CD4-positive, alpha-beta T cell (primary cell): ENCODE measurements at regions not wholly inside any gene's neighbourhood (a gene's known extent, or its start where the extent isn't known, plus 50 kb on each side); places are given as distances from the start of the nearest gene placed in this dataset.

Source experiments
- ATAC-seq: fragments of 200-7000 bp; cut with Tn5 transposase; one replicate; pipeline ENCODE4 v1.10.0; 2022; ENCODE audit warnings: mild to moderate bottlenecking; ENCODE audit not compliant: poor library complexity
- CTCF ChIA-PET: fragments of 350-600 bp; sonication (Branson Sonifier 250); formaldehyde crosslinking; loops from one replicate; lab custom pipeline; 2021; ENCODE audit warnings: antibody characterized with exemption, inconsistent platforms; lab: Charles Lee
- POLR2A ChIA-PET: fragments of 350-600 bp; sonication (Branson Sonifier 250); formaldehyde crosslinking; loops from one replicate; lab custom pipeline; 2021; ENCODE audit warnings: antibody characterized with exemption, inconsistent platforms; lab: Charles Lee
- DNase-seq, 14 experiments: peaks; one replicate each; pipeline ENCODE4 v3.0.0-alpha.2; 2013 to 2020; ENCODE audit warnings: mixed read lengths in 2 of 14
- H3K27ac ChIP-seq, 2 donors: one replicate each; pipeline versions ENCODE4 v1.5.1 to v1.7.0; 2013; ENCODE audit warnings: low read length in 2 of 2, low read depth in 1 of 2, mild to moderate bottlenecking in 1 of 2
- H3K27me3 ChIP-seq, 2 experiments: 1 replicate in 1 of 2; 2 replicates in 1 of 2; pipeline versions ENCODE4 v1.6.1 to v1.7.0; 2013; ENCODE audit warnings: low read length in 2 of 2, control low read depth in 1 of 2, mild to moderate bottlenecking in 1 of 2, moderate library complexity in 1 of 2; ENCODE audit not compliant: insufficient read depth in 2 of 2, control insufficient read depth in 1 of 2
- H3K36me3 ChIP-seq: one replicate; pipeline ENCODE4 v1.6.1; 2013; ENCODE audit warnings: low read length, control low read depth; ENCODE audit not compliant: insufficient read depth
- H3K4me1 ChIP-seq: one replicate; pipeline ENCODE4 v1.6.1; 2013; ENCODE audit warnings: low read length, control low read depth; ENCODE audit not compliant: insufficient read depth
- H3K4me3 ChIP-seq: one replicate; pipeline ENCODE4 v1.5.1; 2013; ENCODE audit warnings: mild to moderate bottlenecking, low read length, moderate library complexity
- H3K9me3 ChIP-seq, 2 experiments: 1 replicate in 1 of 2; 2 replicates in 1 of 2; pipeline versions ENCODE4 v1.6.1 to v1.7.0; 2013; ENCODE audit warnings: low read length in 2 of 2, mild to moderate bottlenecking in 2 of 2, control low read depth in 1 of 2, moderate library complexity in 1 of 2; ENCODE audit not compliant: control insufficient read depth in 1 of 2, insufficient read depth in 1 of 2
- H3K27ac Mint-ChIP-seq: one replicate; pipeline ENCODE4 v1.8.0; 2020; ENCODE audit warnings: mixed read lengths
- H3K27me3 Mint-ChIP-seq: one replicate; pipeline ENCODE4 v1.8.0; 2021; ENCODE audit warnings: mixed read lengths
- H3K36me3 Mint-ChIP-seq: one replicate; pipeline ENCODE4 v1.8.0; 2021; ENCODE audit warnings: low read depth, mixed read lengths
- H3K4me1 Mint-ChIP-seq: one replicate; pipeline ENCODE4 v1.8.0; 2021; ENCODE audit warnings: low read depth, mixed read lengths
- H3K4me3 Mint-ChIP-seq: one replicate; pipeline ENCODE4 v1.8.0; 2020; ENCODE audit warnings: mild to moderate bottlenecking, mixed read lengths
- H3K9me3 Mint-ChIP-seq: one replicate; pipeline ENCODE4 v1.8.0; 2020; ENCODE audit warnings: mixed read lengths
- CTCF ChIP-seq: fragments of 200-600 bp; IDR thresholded peaks from one replicate; pipeline ENCODE4 v1.8.0; 2022; ENCODE audit warnings: antibody characterized with exemption, mild to moderate bottlenecking
- intact Hi-C, 2 experiments: fragments of 100-400 bp; cut with DNase I in 1 of 2; cut with micrococcal nuclease in 1 of 2; formaldehyde crosslinking; loops; one replicate each; pipeline versions ENCODE4 v1.15.1 to v1.9.0; 2023 to 2025; cut with DNase I, micrococcal nuclease

GRCh38 chr6:62367601-62368000 lies 81.6 kb upstream of the KHDRBS2 start:
- ChIA-PET POLR2A (no interaction called here), CTCF (no interaction called here)
- peaks cover 0 to 3% of the 10 kb centered on the region in 2 experiments for H3K9me3 ChIP-seq
- Mint-ChIP-seq H3K27ac (no peak overlapping the region), H3K27me3 (no peaks in the 10 kb centered on the region), H3K4me3 (no peak overlapping the region), H3K9me3 (peaks cover 6% of the 10 kb centered on the region), H3K36me3 (no peaks in the 10 kb centered on the region), H3K4me1 (no peaks in the 10 kb centered on the region)
- TF ChIP-seq CTCF = no peak
- no peaks in the 10 kb centered on the region for H3K4me1 ChIP-seq
- no peak overlapping the region for H3K4me3 ChIP-seq
- H3K27me3 ChIP-seq = no peaks in the 10 kb centered on the region
- H3K36me3 ChIP-seq = no peaks in the 10 kb centered on the region
- ATAC-seq (no peak), DNase-seq (no peak)
- no peak overlapping the region for H3K27ac ChIP-seq
- intact Hi-C loops = no loop called here

GRCh38 chr6:62362097-62362496 lies 76.1 kb upstream of the KHDRBS2 start:
- ATAC-seq = no peak
- POLR2A ChIA-PET = no interaction called here

GRCh38 chr6:62357835-62358234 lies 71.8 kb upstream of the KHDRBS2 start:
- no peaks in the 10 kb centered on the region for H3K4me1 ChIP-seq
- no peak overlapping the region for H3K4me3 Mint-ChIP-seq
- H3K9me3 Mint-ChIP-seq = peaks cover 2% of the 10 kb centered on the region
- TF ChIP-seq CTCF = no peak
- no peaks in the 10 kb centered on the region for H3K27me3 ChIP-seq
- no peak overlapping the region for H3K27ac ChIP-seq
- POLR2A ChIA-PET = no interaction called here
- DNase-seq (no peak), ATAC-seq (no peak)
- no peaks in the 10 kb centered on the region for H3K9me3 ChIP-seq
- CTCF ChIA-PET = no interaction called here
- H3K4me3 ChIP-seq = no peak overlapping the region
- H3K36me3 Mint-ChIP-seq = no peaks in the 10 kb centered on the region
- no peaks in the 10 kb centered on the region for H3K4me1 Mint-ChIP-seq
- no peak overlapping the region for H3K27ac Mint-ChIP-seq
- no peaks in the 10 kb centered on the region for H3K36me3 ChIP-seq
- no peaks in the 10 kb centered on the region for H3K27me3 Mint-ChIP-seq
- intact Hi-C loops = no loop called here

More at GRCh38 chr6:62362097-62362496, 76.1 kb upstream of the KHDRBS2 start:
- no peak overlapping the region for H3K4me3 Mint-ChIP-seq
- no peaks in the 10 kb centered on the region for H3K27me3 Mint-ChIP-seq
- Histone ChIP-seq H3K27me3 (no peaks in the 10 kb centered on the region), H3K27ac (no peak overlapping the region), H3K9me3 (peaks cover 0 to 3% of the 10 kb centered on the region in 2 experiments), H3K36me3 (no peaks in the 10 kb centered on the region), H3K4me1 (no peaks in the 10 kb centered on the region), H3K4me3 (no peak overlapping the region)
- TF ChIP-seq CTCF = no peak
- CTCF ChIA-PET = no interaction called here
- H3K36me3 Mint-ChIP-seq = no peaks in the 10 kb centered on the region
- no peaks in the 10 kb centered on the region for H3K4me1 Mint-ChIP-seq
- no peak overlapping the region for H3K27ac Mint-ChIP-seq
- intact Hi-C loops = no loop called here
- peaks cover 5% of the 10 kb centered on the region for H3K9me3 Mint-ChIP-seq
- no peak for DNase-seq
